ENCODE measurements at regions not wholly inside any gene's neighbourhood (a gene's known extent, or its start where the extent isn't known, plus 50 kb on each side); places are given as distances from the start of the nearest gene placed in this dataset.

- Histone ChIP-seq H3K4me1 (ENCODE audit: control insufficient read depth, insufficient read depth, low read length) (no peaks in the 10 kb centered on the region), H3K4me3 (ENCODE audit: low read depth in 2 of 2, low read length in 2 of 2) (no peak overlapping the region), H3K9me3 (ENCODE audit: control insufficient read depth, insufficient read depth, low read depth, low read length) (no peaks in the 10 kb centered on the region), H3K36me3 (ENCODE audit: control insufficient read depth, insufficient read depth, low read length) (no peaks in the 10 kb centered on the region), H3K27me3 (ENCODE audit: control insufficient read depth, insufficient read depth, low read length) (no peaks in the 10 kb centered on the region), H3K27ac (ENCODE audit: low read length) (no peak overlapping the region)
- ATAC-seq, result no peak
- ChIA-PET POLR2A (no interaction called here), CTCF (no interaction called here)
- no TSS peak for BruUV-seq (replicated peaks)
- DNase-seq (ENCODE audit: low read depth, low spot score), result no peak
- no peak for TF ChIP-seq REST (IDR thresholded peaks at IDR 0.05; ENCODE audit: insufficient read depth in 1 of 2, low read depth in 2 of 2, low read length in 1 of 2)
- TF ChIP-seq TCF7L2 (IDR thresholded peaks at IDR 0.05; ENCODE audit: low read depth, low read length), result no peak
- no peak for TF ChIP-seq SIN3A (IDR thresholded peaks at IDR 0.05; ENCODE audit: borderline replicate concordance, insufficient read depth, low read depth, low read length)
- no peak for TF ChIP-seq POLR2AphosphoS5 (IDR thresholded peaks at IDR 0.05; ENCODE audit: low read depth, low read length)
- no peak for TF ChIP-seq CTCF (IDR thresholded peaks at IDR 0.05)
- intact Hi-C loops (cut with micrococcal nuclease; ENCODE audit: unreplicated experiment), result no loop called here
- in situ Hi-C loops (cut with HindIII; ENCODE audit: low pct_unique_long_range_greater_than_20kb, low sequenced_read_pairs), result no loop called here
Measured at GRCh38 chr2:67179526-67179925, 217.6 kb upstream of the ETAA1 start.

GRCh38 chr2:67180841-67181240 is 216.3 kb upstream of the ETAA1 start:
- BruUV-seq (replicated peaks), result no TSS peak
- no peaks in the 10 kb centered on the region for H3K4me1 ChIP-seq (ENCODE audit: control insufficient read depth, insufficient read depth, low read length)
- intact Hi-C loops (cut with micrococcal nuclease; ENCODE audit: unreplicated experiment), result no loop called here

More at GRCh38 chr2:67180841-67181240, 216.3 kb upstream of the ETAA1 start:
- TF ChIP-seq SIN3A (IDR thresholded peaks at IDR 0.05; ENCODE audit: borderline replicate concordance, insufficient read depth, low read depth, low read length) (no peak), CTCF (IDR thresholded peaks at IDR 0.05) (no peak), TCF7L2 (IDR thresholded peaks at IDR 0.05; ENCODE audit: low read depth, low read length) (no peak), REST (IDR thresholded peaks at IDR 0.05; ENCODE audit: insufficient read depth in 1 of 2, low read depth in 2 of 2, low read length in 1 of 2) (no peak), POLR2AphosphoS5 (IDR thresholded peaks at IDR 0.05; ENCODE audit: low read depth, low read length) (no peak)
- ChIA-PET CTCF (no interaction called here), POLR2A (no interaction called here)
- ATAC-seq (no peak), DNase-seq (ENCODE audit: low read depth, low spot score) (no peak)
- in situ Hi-C loops (cut with HindIII; ENCODE audit: low pct_unique_long_range_greater_than_20kb, low sequenced_read_pairs), result no loop called here
- H3K9me3 ChIP-seq (ENCODE audit: control insufficient read depth, insufficient read depth, low read depth, low read length), result no peaks in the 10 kb centered on the region
- H3K4me3 ChIP-seq (ENCODE audit: low read depth in 2 of 2, low read length in 2 of 2), result no peak overlapping the region
- no peak overlapping the region for H3K27ac ChIP-seq (ENCODE audit: low read length)
- H3K27me3 ChIP-seq (ENCODE audit: control insufficient read depth, insufficient read depth, low read length), result no peaks in the 10 kb centered on the region
- no peaks in the 10 kb centered on the region for H3K36me3 ChIP-seq (ENCODE audit: control insufficient read depth, insufficient read depth, low read length)
